ENCODE measurements at regions not wholly inside any gene's neighbourhood (a gene's known extent, or its start where the extent isn't known, plus 50 kb on each side); places are given as distances from the start of the nearest gene placed in this dataset.

DNA sequence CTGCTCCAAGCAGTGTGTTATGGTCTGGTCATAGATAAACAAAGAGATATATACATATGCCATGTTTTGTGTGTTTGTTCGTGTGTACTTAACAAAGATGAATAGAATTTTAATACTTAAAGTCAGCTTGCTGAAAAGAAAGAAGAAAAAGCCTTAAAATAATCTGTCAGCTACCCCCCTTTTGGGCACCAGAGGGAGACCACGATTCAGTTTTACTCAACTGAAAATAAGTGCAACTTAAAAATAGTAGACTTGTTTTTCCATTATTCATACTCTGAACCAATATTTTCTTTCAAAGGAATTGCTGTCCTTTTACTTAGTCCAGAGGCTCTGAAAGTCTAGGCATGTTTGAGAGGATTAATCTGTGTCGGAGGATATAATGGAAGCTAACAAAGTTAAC lies 181.7 kb upstream of the AGTR2 start:
- TF ChIP-seq, protein P1, sequence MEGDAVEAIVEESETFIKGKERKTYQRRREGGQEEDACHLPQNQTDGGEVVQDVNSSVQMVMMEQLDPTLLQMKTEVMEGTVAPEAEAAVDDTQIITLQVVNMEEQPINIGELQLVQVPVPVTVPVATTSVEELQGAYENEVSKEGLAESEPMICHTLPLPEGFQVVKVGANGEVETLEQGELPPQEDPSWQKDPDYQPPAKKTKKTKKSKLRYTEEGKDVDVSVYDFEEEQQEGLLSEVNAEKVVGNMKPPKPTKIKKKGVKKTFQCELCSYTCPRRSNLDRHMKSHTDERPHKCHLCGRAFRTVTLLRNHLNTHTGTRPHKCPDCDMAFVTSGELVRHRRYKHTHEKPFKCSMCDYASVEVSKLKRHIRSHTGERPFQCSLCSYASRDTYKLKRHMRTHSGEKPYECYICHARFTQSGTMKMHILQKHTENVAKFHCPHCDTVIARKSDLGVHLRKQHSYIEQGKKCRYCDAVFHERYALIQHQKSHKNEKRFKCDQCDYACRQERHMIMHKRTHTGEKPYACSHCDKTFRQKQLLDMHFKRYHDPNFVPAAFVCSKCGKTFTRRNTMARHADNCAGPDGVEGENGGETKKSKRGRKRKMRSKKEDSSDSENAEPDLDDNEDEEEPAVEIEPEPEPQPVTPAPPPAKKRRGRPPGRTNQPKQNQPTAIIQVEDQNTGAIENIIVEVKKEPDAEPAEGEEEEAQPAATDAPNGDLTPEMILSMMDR (IDR thresholded peaks at IDR 0.05; ENCODE audit: partially characterized antibody, unreplicated experiment), result no peak
- Mint-ChIP-seq H3K9me3 (ENCODE audit: unreplicated experiment) (peaks cover 5% of the 10 kb centered on the region), H3K4me1 (ENCODE audit: low read depth, unreplicated experiment) (no peaks in the 10 kb centered on the region), H3K27me3 (ENCODE audit: unreplicated experiment) (no peaks in the 10 kb centered on the region), H3K4me3 (ENCODE audit: unreplicated experiment) (no peak overlapping the region), H3K36me3 (ENCODE audit: unreplicated experiment) (no peaks in the 10 kb centered on the region), H3K27ac (ENCODE audit: unreplicated experiment) (no peak overlapping the region)
- DNase-seq, result no peak

DNA sequence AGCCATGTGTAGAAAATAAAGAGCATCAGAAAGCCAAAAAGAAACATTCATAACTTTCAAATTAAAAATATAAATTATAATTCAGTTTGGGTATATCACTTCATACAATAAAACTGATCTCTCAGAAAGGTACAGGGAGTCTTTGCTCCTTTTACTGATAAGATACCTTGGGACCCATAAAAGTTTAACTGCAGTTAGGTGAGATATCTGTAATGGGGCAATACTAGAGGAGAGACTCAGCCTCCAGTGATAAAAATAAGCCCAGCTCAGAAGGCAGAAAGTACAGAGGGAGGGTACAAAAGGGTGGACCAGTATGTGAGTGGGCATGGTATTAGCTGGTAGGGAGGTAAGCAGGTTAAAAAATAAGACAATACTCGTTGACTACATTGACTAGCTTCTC lies 180.9 kb upstream of the AGTR2 start:
- TF ChIP-seq, protein P1 (IDR thresholded peaks at IDR 0.05; ENCODE audit: partially characterized antibody, unreplicated experiment), result no peak
- H3K4me1 Mint-ChIP-seq (ENCODE audit: low read depth, unreplicated experiment), result no peaks in the 10 kb centered on the region
- no peak overlapping the region for H3K4me3 Mint-ChIP-seq (ENCODE audit: unreplicated experiment)
- peaks cover 5% of the 10 kb centered on the region for H3K9me3 Mint-ChIP-seq (ENCODE audit: unreplicated experiment)
- no peak overlapping the region for H3K27ac Mint-ChIP-seq (ENCODE audit: unreplicated experiment)
- H3K36me3 Mint-ChIP-seq (ENCODE audit: unreplicated experiment), result no peaks in the 10 kb centered on the region
- no peaks in the 10 kb centered on the region for H3K27me3 Mint-ChIP-seq (ENCODE audit: unreplicated experiment)
- no peak for DNase-seq

DNA sequence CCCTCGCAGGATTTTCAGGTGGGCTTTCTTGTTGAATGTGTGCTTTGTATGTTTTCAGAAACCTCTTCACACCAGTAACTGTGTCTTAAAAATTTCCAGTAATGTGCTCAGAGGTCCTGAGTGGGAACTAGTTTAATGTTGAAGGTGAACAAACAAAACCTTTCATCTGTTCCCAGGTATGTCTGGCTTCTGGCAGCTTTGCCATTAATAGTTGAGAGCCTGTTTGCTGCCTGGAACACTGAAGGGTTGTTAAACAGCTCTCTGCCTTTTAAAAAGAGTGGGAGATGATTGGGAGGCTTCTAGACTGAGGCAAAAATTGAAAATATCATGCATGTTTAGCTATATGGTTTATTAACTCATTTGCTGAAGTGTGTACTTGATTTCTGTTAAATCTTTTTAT lies 161.2 kb upstream of the AGTR2 start:
- Mint-ChIP-seq H3K36me3 (ENCODE audit: unreplicated experiment) (peaks cover 6% of the 10 kb centered on the region), H3K27ac (ENCODE audit: unreplicated experiment) (no peak overlapping the region), H3K9me3 (ENCODE audit: unreplicated experiment) (peaks cover 2% of the 10 kb centered on the region), H3K4me3 (ENCODE audit: unreplicated experiment) (no peak overlapping the region), H3K4me1 (ENCODE audit: low read depth, unreplicated experiment) (peaks cover 7% of the 10 kb centered on the region), H3K27me3 (ENCODE audit: unreplicated experiment) (no peaks in the 10 kb centered on the region)
- no peak for DNase-seq
- TF ChIP-seq, protein P1 (IDR thresholded peaks at IDR 0.05; ENCODE audit: partially characterized antibody, unreplicated experiment), result no peak

DNA sequence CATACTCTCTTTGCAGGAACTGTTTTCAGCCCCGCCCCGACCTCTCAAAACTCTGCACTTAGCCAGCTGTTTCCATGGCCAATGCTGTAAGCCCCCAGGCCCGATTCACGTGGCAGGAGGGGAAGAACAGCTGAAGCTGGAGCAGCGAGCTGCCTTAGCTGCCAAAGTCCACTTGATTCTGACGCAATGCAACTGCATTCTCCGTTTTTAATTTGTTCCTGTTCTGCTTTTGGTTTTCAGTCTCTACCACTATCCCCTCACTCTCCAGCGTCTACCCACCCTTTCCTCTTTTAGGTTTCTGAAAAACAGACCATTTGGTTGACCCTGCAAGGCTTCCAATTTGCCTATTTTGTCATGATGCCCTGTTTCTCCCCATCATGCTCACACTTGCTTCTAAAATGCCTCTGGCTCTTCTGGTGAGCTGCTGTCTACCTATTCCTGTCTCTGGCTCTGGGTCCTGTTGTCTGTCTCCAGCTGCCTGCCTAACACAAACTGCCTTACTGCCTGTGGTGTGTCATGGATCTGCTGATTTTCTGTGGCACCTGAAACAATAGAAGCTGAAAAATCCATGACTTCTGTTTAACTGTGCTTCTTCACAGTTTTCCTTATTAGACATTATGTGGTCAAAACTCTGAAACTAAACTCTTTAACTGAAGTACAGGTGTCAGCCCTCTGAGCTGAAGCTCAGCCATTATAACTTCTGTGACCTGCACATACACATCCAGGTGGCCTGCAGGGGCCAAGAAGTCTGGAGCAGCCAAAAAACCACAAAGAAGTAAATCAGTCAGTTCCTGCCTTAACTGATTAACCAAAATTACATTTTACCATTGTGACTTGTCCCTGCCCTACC lies 160.5 kb upstream of the AGTR2 start:
- Mint-ChIP-seq H3K9me3 (ENCODE audit: unreplicated experiment) (peaks cover 2% of the 10 kb centered on the region), H3K4me3 (ENCODE audit: unreplicated experiment) (peak overlapping the region; percentile 55), H3K36me3 (ENCODE audit: unreplicated experiment) (peaks cover 6% of the 10 kb centered on the region), H3K27ac (ENCODE audit: unreplicated experiment) (no peak overlapping the region), H3K4me1 (ENCODE audit: low read depth, unreplicated experiment) (peaks cover 7% of the 10 kb centered on the region), H3K27me3 (ENCODE audit: unreplicated experiment) (no peaks in the 10 kb centered on the region)
- TF ChIP-seq, protein P1 (IDR thresholded peaks at IDR 0.05; ENCODE audit: partially characterized antibody, unreplicated experiment), result no peak
- peak; percentile 24 for DNase-seq

DNA sequence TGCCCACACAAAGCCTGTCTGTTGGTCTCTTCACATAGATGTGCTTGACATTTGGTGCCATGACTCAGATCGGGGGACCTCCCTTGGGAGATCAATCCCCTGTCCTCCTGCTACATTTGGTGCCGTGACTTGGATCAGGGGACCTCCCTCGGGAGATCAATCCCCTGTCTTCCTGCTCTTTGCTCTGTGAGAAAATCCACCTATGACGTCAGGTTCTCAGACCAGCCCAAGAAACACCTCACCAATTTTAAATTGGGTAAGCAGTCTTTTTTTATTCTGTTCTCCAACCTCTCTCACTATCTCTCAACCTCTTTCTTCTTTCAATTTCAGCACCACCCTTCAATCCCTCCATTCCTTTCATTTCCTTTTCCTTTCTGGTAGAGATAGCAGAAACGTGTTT lies 159.6 kb upstream of the AGTR2 start:
- H3K27me3 Mint-ChIP-seq (ENCODE audit: unreplicated experiment), result no peaks in the 10 kb centered on the region
- peaks cover 7% of the 10 kb centered on the region for H3K4me1 Mint-ChIP-seq (ENCODE audit: low read depth, unreplicated experiment)
- H3K4me3 Mint-ChIP-seq (ENCODE audit: unreplicated experiment), result no peak overlapping the region

More for the DNA sequence above, 159.6 kb upstream of the AGTR2 start:
- H3K27ac Mint-ChIP-seq (ENCODE audit: unreplicated experiment), result no peak overlapping the region
- TF ChIP-seq, protein P1 (IDR thresholded peaks at IDR 0.05; ENCODE audit: partially characterized antibody, unreplicated experiment), result no peak
- peaks cover 6% of the 10 kb centered on the region for H3K36me3 Mint-ChIP-seq (ENCODE audit: unreplicated experiment)
- no peak for DNase-seq
- peaks cover 2% of the 10 kb centered on the region for H3K9me3 Mint-ChIP-seq (ENCODE audit: unreplicated experiment)

All from glutamatergic neuron (in vitro differentiated cells).